Sigmoid colon (tissue), 4 donors: ENCODE measurements at regions not wholly inside any gene's neighbourhood (a gene's known extent, or its start where the extent isn't known, plus 50 kb on each side); places are given as distances from the start of the nearest gene placed in this dataset.

Source experiments
- EP300 ChIP-seq, 4 donors: sonication (generic); formaldehyde crosslinking; IDR thresholded peaks; one replicate each; pipeline ENCODE4 v1.6.1; 2017; ENCODE audit warnings: antibody characterized with exemption in 4 of 4
- POLR2A ChIP-seq, 2 donors: fragments of 450-650 bp; IDR thresholded peaks; one replicate each; pipeline ENCODE4 v1.6.1; 2016; ENCODE audit warnings: antibody characterized with exemption in 2 of 2, mild to moderate bottlenecking in 2 of 2, moderate library complexity in 2 of 2
- TF ChIP-seq, protein P1 (sequence below), 4 experiments: fragments of 450-650 bp in 3 of 4; fragments of 200-600 bp in 1 of 4; IDR thresholded peaks; one replicate each; pipeline ENCODE4 v1.5.1; 2016 to 2019; ENCODE audit warnings: antibody characterized with exemption in 4 of 4, mild to moderate bottlenecking in 3 of 4, moderate library complexity in 2 of 4

DNA sequence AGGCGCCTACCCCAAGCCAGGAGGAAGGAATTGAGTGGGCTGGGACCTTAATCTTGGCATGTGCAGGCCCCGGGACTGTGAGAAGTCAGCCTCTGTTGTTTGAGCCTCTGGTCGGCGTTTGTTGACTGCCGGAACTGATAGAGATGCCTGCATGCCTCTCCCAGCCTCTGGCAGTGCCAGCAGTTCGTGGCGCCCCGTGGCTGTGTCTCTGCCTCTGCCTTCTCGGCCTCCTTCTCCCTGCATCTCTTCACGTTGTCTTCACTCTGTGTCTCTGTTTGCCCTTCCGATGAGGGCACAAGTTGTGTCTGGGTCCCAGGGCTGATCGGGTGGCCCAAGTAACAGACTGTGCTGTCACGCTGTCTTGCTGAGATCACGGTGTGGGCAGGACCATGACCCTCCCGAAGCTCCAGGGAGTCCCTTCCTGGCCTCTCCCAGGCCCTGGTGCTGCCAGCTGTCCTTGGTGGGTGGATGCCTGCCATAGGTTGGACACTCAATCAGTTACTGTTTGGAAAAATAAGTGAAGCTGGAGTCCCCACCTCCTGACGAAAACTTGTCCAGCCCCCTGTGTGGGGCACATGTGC, 133.5 kb upstream of the LPCAT1 start:
- TF ChIP-seq EP300 (IDR thresholded peaks at IDR 0.05) = no peak
- TF ChIP-seq, protein P1, sequence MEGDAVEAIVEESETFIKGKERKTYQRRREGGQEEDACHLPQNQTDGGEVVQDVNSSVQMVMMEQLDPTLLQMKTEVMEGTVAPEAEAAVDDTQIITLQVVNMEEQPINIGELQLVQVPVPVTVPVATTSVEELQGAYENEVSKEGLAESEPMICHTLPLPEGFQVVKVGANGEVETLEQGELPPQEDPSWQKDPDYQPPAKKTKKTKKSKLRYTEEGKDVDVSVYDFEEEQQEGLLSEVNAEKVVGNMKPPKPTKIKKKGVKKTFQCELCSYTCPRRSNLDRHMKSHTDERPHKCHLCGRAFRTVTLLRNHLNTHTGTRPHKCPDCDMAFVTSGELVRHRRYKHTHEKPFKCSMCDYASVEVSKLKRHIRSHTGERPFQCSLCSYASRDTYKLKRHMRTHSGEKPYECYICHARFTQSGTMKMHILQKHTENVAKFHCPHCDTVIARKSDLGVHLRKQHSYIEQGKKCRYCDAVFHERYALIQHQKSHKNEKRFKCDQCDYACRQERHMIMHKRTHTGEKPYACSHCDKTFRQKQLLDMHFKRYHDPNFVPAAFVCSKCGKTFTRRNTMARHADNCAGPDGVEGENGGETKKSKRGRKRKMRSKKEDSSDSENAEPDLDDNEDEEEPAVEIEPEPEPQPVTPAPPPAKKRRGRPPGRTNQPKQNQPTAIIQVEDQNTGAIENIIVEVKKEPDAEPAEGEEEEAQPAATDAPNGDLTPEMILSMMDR (IDR thresholded peaks at IDR 0.05) = no peak
- no peak for TF ChIP-seq POLR2A (IDR thresholded peaks at IDR 0.05)
